Spinal cord (tissue), 9 donors: ENCODE measurements at regions not wholly inside any gene's neighbourhood (a gene's known extent, or its start where the extent isn't known, plus 50 kb on each side); places are given as distances from the start of the nearest gene placed in this dataset.

Experiments
- DNase-seq, 6 donors: peaks; one replicate each; pipeline versions ENCODE4 v3.0.0 to v3.0.0-alpha.2; 2013 to 2015; ENCODE audit warnings: low spot score in 6 of 6, low read depth in 4 of 6
- H3K27ac ChIP-seq: one replicate; pipeline ENCODE4 v1.5.1; 2013; ENCODE audit warnings: low read depth, low read length, control low read depth
- H3K27me3 ChIP-seq: one replicate; pipeline ENCODE4 v1.6.1; 2013; ENCODE audit warnings: low read length; ENCODE audit not compliant: control insufficient read depth, insufficient read depth
- H3K36me3 ChIP-seq: one replicate; pipeline ENCODE4 v1.6.1; 2013; ENCODE audit warnings: low read length; ENCODE audit not compliant: control insufficient read depth, insufficient read depth
- H3K4me1 ChIP-seq: one replicate; pipeline ENCODE4 v1.6.1; 2013; ENCODE audit warnings: low read length; ENCODE audit not compliant: control insufficient read depth, insufficient read depth
- H3K4me3 ChIP-seq: one replicate; pipeline ENCODE4 v1.5.1; 2013; ENCODE audit warnings: low read depth, low read length, control low read depth
- H3K9me3 ChIP-seq: one replicate; pipeline ENCODE4 v1.6.1; 2013; ENCODE audit warnings: low read length; ENCODE audit not compliant: control insufficient read depth, insufficient read depth
- WGBS: methylation state at CpG from one replicate; pipeline ENCODE4 v1.1.5; 2013; ENCODE audit warnings: missing lambda C conversion rate; ENCODE audit not compliant: insufficient coverage; 5-methylcytosine and 5-hydroxymethylcytosine counted together
- donor health status: healthy.

DNA sequence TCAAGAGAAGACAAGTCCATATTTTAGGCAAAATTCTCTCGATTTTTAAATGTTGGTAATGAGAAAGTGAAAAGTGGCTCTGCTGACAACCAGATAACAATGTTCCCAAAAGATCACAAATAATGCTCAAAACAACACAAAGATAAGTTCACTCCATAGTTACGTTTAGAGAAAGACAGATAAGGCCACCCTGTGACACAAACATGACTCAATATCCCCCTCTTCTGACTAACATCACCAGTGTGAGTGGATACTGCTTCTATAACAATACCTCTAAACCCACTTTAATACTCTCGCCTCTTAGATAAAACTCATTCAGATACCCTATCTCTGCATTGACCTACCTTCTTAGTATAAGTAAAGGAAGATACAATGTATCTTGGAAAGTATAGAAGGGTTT lies 51.2 kb upstream of the RGS7 start:
- WGBS, result 83% methylated on average over 1 of the region's 3 CpGs
- Histone ChIP-seq H3K4me3 (no peak overlapping the region), H3K4me1 (no peaks in the 10 kb centered on the region), H3K36me3 (no peaks in the 10 kb centered on the region), H3K9me3 (no peaks in the 10 kb centered on the region), H3K27ac (no peak overlapping the region), H3K27me3 (no peaks in the 10 kb centered on the region)
- peak in 1 of 6 donors; percentile 37 for DNase-seq
